SKM-1 (cell line): ENCODE measurements at regions not wholly inside any gene's neighbourhood (a gene's known extent, or its start where the extent isn't known, plus 50 kb on each side); places are given as distances from the start of the nearest gene placed in this dataset.
"Not testable (repeated sequence)": the region's sequence is repeated elsewhere in the genome, so short reads cannot be mapped to it uniquely, and the experiment has no call there.

Experiments used
- DNase-seq: peaks from one replicate; lab custom pipeline; 2025; ENCODE audit not compliant: unreplicated experiment; lab: John Stamatoyannopoulos, UW

- DNase-seq: no peak
Observed at GRCh38 chr9:82880336-82881050, 182.4 kb downstream of the RASEF start.

- no peak for DNase-seq
Observed at GRCh38 chr9:82882138-82882537, 180.8 kb downstream of the RASEF start.

GRCh38 chr9:82882748-82883147, 180.2 kb downstream of the RASEF start:
- no peak for DNase-seq

GRCh38 chr9:82883436-82883835, 179.5 kb downstream of the RASEF start:
- DNase-seq: no peak

- DNase-seq: not testable (repeated sequence)
Observed at GRCh38 chr9:82883974-82884373, 179.0 kb downstream of the RASEF start.

- no peak for DNase-seq
Observed at GRCh38 chr9:82890401-82890800, 172.5 kb downstream of the RASEF start.

GRCh38 chr9:82890865-82891264, 172.1 kb downstream of the RASEF start:
- no peak for DNase-seq

GRCh38 chr9:82891321-82891720, 171.6 kb downstream of the RASEF start:
- no peak for DNase-seq

GRCh38 chr9:82893549-82893948, 169.4 kb downstream of the RASEF start:
- no peak for DNase-seq

- DNase-seq: no peak
Observed at GRCh38 chr9:82894548-82894947, 168.4 kb downstream of the RASEF start.

GRCh38 chr9:82894961-82895821, 167.8 kb downstream of the RASEF start:
- DNase-seq: no peak

- no peak for DNase-seq
Observed at GRCh38 chr9:82895822-82896110, 167.2 kb downstream of the RASEF start.

- DNase-seq: no peak
Observed at GRCh38 chr9:82903503-82903902, 159.4 kb downstream of the RASEF start.

GRCh38 chr9:82911996-82912395, 150.9 kb downstream of the RASEF start:
- DNase-seq: no peak

GRCh38 chr9:82912645-82913044, 150.3 kb downstream of the RASEF start:
- no peak for DNase-seq

- DNase-seq: not testable (repeated sequence)
Observed at GRCh38 chr9:82916238-82916637, 146.7 kb downstream of the RASEF start.

GRCh38 chr9:82920154-82920553, 142.8 kb downstream of the RASEF start:
- no peak for DNase-seq

- no peak for DNase-seq
Observed at GRCh38 chr9:82922686-82923085, 140.3 kb downstream of the RASEF start.

- no peak for DNase-seq
Observed at GRCh38 chr9:82923092-82923911, 139.6 kb downstream of the RASEF start.

GRCh38 chr9:82923912-82924605, 138.9 kb downstream of the RASEF start:
- no peak for DNase-seq
